ENCODE measurements at regions not wholly inside any gene's neighbourhood (a gene's known extent, or its start where the extent isn't known, plus 50 kb on each side); places are given as distances from the start of the nearest gene placed in this dataset.
"Not testable (repeated sequence)": the region's sequence is repeated elsewhere in the genome, so short reads cannot be mapped to it uniquely, and the experiment has no call there.

DNA sequence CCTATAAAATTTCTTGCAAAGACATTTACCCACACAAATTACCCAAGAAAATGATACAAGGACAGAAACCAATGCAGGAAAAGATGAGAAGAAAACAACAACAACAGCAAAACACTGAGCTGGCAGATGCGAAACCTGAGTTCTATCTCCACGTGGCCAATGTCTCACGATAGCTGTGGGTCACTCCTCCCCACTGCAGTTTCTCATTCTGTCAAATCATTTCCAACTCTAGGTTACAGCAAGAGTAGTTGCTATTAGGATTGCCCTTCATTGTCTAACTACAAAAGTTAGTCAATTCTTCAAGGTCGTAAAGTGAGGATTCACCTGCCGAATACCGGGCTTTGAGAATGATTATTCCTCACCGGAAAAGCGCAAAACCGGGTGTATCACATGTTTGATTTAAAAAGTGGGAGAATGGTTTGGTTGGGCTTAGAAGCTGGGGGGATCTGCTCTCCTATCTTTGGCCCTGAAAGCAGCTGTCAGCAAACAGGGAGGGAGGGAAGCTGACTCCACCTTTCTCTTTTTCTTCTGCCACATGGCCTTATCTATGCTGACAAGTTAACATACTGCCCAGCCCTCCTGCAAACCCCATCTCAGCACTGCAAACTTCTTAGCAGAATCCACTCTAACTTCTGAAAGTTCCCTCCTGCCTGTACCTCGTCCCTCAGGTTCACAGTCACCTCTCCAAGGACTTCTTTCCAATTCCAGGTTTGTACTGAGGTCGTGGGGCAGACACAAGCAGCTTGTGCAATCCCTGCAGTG is 473.0 kb downstream of the SOX11 start:
- Mint-ChIP-seq H3K4me1 (no peaks in the 10 kb centered on the region), H3K4me3 (no peak overlapping the region), H3K27me3 (no peaks in the 10 kb centered on the region), H3K36me3 (ENCODE audit: insufficient read depth) (no peaks in the 10 kb centered on the region), H3K27ac (ENCODE audit: low read depth) (no peak overlapping the region), H3K9me3 (peaks cover 18% of the 10 kb centered on the region)
- no peak for ATAC-seq (replicated peaks; ENCODE audit: extremely low read depth, poor library complexity, severe bottlenecking)
- DNase-seq (ENCODE audit: low spot score in 2 of 2), result no peak

DNA sequence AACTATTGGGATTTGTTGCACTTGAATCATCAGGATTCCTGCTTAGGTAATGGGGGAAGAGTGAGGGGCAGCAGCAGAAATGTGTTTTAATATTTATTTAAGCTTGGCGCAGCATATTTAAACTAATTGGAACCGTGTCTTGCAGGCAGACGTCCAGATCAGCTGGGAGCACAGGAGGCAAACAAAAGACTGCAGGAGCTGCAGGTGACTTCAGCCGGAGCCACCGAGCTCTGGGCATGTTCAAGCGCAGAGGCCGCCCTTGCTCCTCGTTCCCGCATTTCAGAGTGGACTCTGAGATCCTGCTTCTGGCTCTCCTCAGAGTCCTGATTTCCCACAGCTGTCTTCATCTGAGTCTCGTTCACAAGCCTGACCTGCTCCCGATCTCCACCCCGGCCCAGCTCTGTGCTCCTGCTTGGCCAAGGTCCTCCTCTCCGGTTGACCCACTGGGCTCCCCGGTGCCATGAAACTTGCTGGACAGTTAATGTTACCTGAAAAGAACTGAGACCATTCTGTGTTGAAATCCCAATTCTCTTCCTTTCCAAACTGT is 475.5 kb downstream of the SOX11 start:
- Mint-ChIP-seq H3K4me3 (no peak overlapping the region), H3K27ac (ENCODE audit: low read depth) (no peak overlapping the region), H3K27me3 (no peaks in the 10 kb centered on the region), H3K4me1 (no peaks in the 10 kb centered on the region), H3K36me3 (ENCODE audit: insufficient read depth) (no peaks in the 10 kb centered on the region), H3K9me3 (peaks cover 18% of the 10 kb centered on the region)
- DNase-seq (ENCODE audit: low spot score in 2 of 2) (no peak), ATAC-seq (replicated peaks; ENCODE audit: extremely low read depth, poor library complexity, severe bottlenecking) (no peak)

DNA sequence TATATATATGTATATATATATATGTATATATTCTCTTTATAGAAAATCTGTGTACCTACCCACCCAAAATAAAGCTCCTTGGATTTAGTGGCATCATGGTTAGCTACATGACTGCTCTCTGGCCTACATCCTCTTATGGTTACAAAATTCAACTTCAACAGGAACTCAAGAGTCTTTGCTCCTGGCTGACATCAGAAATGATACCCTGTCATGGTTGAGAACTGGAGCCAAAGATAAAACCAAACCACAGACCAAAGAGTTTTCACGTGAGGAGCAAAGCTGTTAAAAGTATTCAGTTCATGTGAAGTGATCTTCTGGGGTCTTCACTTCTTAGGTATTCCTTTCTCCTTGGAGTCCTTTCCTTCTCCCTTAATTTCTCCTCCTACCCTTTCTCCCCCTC is 476.3 kb downstream of the SOX11 start:
- H3K4me3 Mint-ChIP-seq, result no peak overlapping the region
- no peaks in the 10 kb centered on the region for H3K27me3 Mint-ChIP-seq
- H3K9me3 Mint-ChIP-seq, result peaks cover 18% of the 10 kb centered on the region
- no peaks in the 10 kb centered on the region for H3K4me1 Mint-ChIP-seq
- DNase-seq (ENCODE audit: low spot score in 2 of 2) (no peak), ATAC-seq (replicated peaks; ENCODE audit: extremely low read depth, poor library complexity, severe bottlenecking) (no peak)
- no peaks in the 10 kb centered on the region for H3K36me3 Mint-ChIP-seq (ENCODE audit: insufficient read depth)
- H3K27ac Mint-ChIP-seq (ENCODE audit: low read depth), result no peak overlapping the region

DNA sequence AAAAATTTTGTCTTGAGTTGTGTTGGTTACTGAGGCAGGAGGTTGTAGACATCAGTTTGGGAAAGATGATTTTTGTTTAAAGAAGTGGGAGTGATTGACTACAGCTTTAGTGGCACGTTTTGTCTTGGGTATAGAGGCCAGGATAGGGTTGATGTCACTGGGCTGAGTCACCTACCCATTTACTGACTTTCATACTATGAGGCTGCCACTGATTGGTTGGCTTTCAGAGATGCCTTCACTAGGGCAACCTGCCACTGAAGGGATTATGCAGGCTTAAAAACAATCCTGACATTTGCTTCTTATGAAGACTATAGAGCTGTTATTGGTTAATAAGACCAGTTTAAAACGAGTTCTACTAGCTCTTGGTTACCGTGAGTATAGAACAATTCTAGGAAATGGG is 479.1 kb downstream of the SOX11 start:
- ATAC-seq (replicated peaks; ENCODE audit: extremely low read depth, poor library complexity, severe bottlenecking) (no peak), DNase-seq (ENCODE audit: low spot score in 2 of 2) (no peak)
- Mint-ChIP-seq H3K27ac (ENCODE audit: low read depth) (no peak overlapping the region), H3K36me3 (ENCODE audit: insufficient read depth) (no peaks in the 10 kb centered on the region), H3K9me3 (peaks cover 10% of the 10 kb centered on the region), H3K27me3 (no peaks in the 10 kb centered on the region), H3K4me3 (no peak overlapping the region), H3K4me1 (no peaks in the 10 kb centered on the region)

DNA sequence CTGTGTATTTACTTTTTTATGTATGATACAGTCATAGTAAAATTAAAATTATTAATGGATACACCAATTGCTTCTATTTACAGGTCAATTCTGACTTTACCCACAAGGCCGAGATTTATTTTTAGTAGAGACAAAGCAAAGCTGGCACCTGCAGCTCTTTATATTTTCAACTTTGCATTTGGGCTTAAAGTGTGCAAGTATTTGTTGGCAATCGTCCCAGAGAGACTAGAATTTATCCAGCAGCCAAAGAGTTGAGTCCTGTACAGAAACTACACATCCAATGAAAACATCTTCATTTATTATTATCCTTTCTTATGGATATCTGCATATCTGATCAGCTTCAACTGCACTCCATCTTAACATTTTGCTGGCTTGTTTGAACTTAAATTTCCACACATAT is 485.6 kb downstream of the SOX11 start:
- ATAC-seq (replicated peaks; ENCODE audit: extremely low read depth, poor library complexity, severe bottlenecking) (no peak), DNase-seq (ENCODE audit: low spot score in 2 of 2) (no peak)
- H3K36me3 Mint-ChIP-seq (ENCODE audit: insufficient read depth), result no peaks in the 10 kb centered on the region
- H3K9me3 Mint-ChIP-seq, result peaks cover 7% of the 10 kb centered on the region
- no peak overlapping the region for H3K4me3 Mint-ChIP-seq
- H3K27me3 Mint-ChIP-seq, result no peaks in the 10 kb centered on the region
- no peaks in the 10 kb centered on the region for H3K4me1 Mint-ChIP-seq
- no peak overlapping the region for H3K27ac Mint-ChIP-seq (ENCODE audit: low read depth)

DNA sequence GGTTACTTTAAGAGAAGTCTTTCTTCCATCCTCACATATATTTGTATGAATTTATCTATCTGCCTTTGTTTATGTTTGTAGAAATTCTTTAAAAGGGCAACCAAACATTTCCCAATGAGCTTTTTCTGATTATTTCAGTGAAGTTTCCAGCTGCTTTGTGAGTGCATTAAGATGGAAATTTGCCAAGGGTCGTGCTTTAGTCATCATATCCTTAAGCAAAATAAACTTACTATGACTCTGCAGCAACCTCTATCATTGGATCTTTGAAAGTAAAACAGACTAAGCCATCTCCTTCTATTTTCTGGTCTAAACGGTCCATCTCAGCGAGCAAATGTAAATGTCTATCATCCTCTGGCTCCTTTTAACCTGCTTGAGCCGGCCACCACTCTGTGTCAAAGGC is 489.3 kb downstream of the SOX11 start:
- Mint-ChIP-seq H3K27ac (ENCODE audit: low read depth) (no peak overlapping the region), H3K9me3 (peaks cover 16% of the 10 kb centered on the region), H3K4me3 (no peak overlapping the region), H3K36me3 (ENCODE audit: insufficient read depth) (no peaks in the 10 kb centered on the region), H3K27me3 (no peaks in the 10 kb centered on the region), H3K4me1 (no peaks in the 10 kb centered on the region)
- ATAC-seq (replicated peaks; ENCODE audit: extremely low read depth, poor library complexity, severe bottlenecking), result no peak
- DNase-seq (ENCODE audit: low spot score in 2 of 2), result no peak

DNA sequence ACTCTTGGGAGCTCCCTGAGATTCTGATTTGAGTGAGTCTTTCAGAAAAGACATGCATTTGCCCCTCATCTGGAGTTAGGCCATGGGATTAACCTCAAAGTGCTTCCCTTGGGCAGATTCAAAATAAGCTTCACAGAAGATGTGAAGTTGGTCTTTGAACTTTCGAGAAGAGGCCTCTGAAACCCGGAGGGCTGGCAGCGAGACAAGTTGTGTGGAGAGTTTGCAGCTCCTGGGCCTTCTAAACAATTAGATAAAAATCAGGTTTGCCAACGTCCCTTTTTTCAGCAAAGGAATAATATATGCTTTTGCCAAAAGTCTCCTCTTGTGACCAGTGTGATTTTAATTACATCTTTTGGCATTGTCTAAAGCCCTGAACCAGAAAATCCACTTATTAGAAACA is 489.7 kb downstream of the SOX11 start:
- peaks cover 16% of the 10 kb centered on the region for H3K9me3 Mint-ChIP-seq
- ATAC-seq (replicated peaks; ENCODE audit: extremely low read depth, poor library complexity, severe bottlenecking) (no peak), DNase-seq (ENCODE audit: low spot score in 2 of 2) (no peak)
- no peak overlapping the region for H3K27ac Mint-ChIP-seq (ENCODE audit: low read depth)
- H3K36me3 Mint-ChIP-seq (ENCODE audit: insufficient read depth), result no peaks in the 10 kb centered on the region
- H3K4me3 Mint-ChIP-seq, result no peak overlapping the region
- H3K27me3 Mint-ChIP-seq, result no peaks in the 10 kb centered on the region
- H3K4me1 Mint-ChIP-seq, result no peaks in the 10 kb centered on the region

DNA sequence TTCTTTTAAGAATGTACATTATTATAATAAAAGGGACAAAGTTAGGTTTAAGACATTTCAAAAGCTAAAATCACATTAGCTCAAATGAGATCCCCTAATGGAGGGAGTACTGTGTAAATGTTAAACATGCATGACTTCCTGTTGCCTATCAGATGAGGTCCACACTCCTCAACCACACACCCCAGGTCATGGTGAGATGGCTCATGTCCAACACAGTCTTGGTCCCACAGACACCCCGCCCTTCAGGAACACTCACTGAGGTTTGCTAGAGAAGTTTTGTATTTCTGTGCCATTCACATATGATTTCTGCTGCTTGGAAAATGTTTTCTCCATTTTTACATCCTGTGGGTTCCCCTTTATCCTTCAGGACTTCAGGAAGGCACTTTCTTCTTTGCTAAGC is 491.0 kb downstream of the SOX11 start:
- Mint-ChIP-seq H3K4me3 (no peak overlapping the region), H3K27me3 (no peaks in the 10 kb centered on the region), H3K9me3 (peaks cover 16% of the 10 kb centered on the region), H3K36me3 (ENCODE audit: insufficient read depth) (no peaks in the 10 kb centered on the region), H3K4me1 (no peaks in the 10 kb centered on the region), H3K27ac (ENCODE audit: low read depth) (no peak overlapping the region)
- DNase-seq (ENCODE audit: low spot score in 2 of 2) (no peak), ATAC-seq (replicated peaks; ENCODE audit: extremely low read depth, poor library complexity, severe bottlenecking) (no peak)

DNA sequence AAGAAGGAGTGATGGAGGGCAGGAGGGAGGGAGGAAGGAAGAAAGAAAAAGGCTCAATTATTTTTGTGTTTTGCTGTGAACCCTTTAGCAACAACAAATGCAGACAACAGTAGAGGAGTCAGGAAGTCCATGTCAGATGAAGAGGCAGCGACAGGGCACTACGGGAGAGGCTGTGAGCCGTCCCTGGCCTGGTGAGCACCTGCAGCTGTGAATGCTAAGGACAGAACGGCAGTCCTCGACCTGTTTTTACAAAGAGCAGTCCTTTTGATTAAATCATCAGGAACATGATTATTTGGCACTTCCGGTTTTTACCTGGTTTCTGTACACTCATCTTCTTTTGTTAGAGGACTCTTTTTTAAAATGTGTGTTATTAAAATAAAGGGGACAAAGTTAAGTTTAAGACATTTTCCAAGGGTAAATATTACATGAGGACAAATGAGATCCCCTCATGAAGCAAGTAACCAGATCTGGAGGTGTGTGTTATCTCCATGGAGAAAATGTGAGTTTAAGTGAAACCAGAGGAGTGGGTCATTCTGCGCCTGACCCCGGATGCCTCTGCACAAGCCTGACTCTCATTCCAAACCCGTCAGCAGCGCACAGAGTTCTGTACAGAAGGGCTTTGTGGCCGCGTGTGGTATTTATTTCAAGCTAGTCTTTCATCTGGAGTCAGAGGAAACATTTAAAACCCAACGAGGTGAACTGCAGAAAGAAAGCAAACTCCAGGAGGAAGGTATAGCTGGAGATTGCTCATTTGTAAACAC is 492.5 kb downstream of the SOX11 start:
- no peak for ATAC-seq (replicated peaks; ENCODE audit: extremely low read depth, poor library complexity, severe bottlenecking)

DNA sequence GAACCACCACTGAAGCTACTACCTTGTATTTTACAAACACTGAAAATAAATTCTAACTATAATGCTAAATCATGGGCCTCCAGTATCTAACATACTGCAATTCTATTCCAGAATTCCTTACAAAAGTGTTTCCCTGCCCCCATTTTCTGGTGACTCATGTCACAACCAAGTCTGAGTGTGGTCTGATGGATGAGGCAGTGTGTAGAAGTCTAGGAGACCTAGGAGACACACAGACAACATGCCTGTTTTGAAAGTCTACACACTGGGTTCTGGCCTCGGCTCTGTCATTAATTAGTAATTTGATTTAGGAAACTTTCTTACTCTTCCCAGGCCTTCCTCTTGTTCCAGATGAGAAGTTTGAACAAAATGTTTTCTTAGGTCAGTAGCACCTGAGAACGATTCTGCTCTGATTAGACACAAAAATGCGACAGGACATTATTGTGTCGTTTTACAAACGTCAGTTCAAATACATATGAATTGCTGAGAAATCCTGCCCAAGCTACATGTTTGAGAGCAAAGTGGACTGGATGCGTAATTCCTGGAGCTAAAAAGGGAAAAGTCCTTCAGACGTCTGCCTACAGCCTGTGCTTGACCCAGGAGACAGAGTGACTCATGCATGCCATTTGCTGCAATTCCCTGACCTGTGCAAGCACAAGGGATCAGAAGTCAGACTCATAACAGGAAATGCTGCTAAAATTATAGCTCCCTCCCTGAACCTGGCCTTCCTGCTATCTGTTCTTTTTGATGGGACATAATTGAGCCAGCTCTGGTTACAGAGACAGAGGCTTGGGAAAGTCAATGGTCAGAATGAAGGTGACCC is 494.4 kb downstream of the SOX11 start:
- Mint-ChIP-seq H3K9me3 (peaks cover 32% of the 10 kb centered on the region), H3K36me3 (ENCODE audit: insufficient read depth) (no peaks in the 10 kb centered on the region), H3K27me3 (no peaks in the 10 kb centered on the region), H3K4me1 (no peaks in the 10 kb centered on the region), H3K27ac (ENCODE audit: low read depth) (no peak overlapping the region), H3K4me3 (no peak overlapping the region)
- DNase-seq (ENCODE audit: low spot score in 2 of 2) (no peak), ATAC-seq (replicated peaks; ENCODE audit: extremely low read depth, poor library complexity, severe bottlenecking) (no peak)

More for the DNA sequence above, 492.5 kb downstream of the SOX11 start:
- H3K9me3 Mint-ChIP-seq, result peaks cover 25% of the 10 kb centered on the region
- H3K27ac Mint-ChIP-seq (ENCODE audit: low read depth), result no peak overlapping the region
- DNase-seq (ENCODE audit: low spot score in 2 of 2), result no peak
- H3K36me3 Mint-ChIP-seq (ENCODE audit: insufficient read depth), result no peaks in the 10 kb centered on the region
- H3K4me3 Mint-ChIP-seq, result no peak overlapping the region
- H3K27me3 Mint-ChIP-seq, result no peaks in the 10 kb centered on the region
- no peaks in the 10 kb centered on the region for H3K4me1 Mint-ChIP-seq

DNA sequence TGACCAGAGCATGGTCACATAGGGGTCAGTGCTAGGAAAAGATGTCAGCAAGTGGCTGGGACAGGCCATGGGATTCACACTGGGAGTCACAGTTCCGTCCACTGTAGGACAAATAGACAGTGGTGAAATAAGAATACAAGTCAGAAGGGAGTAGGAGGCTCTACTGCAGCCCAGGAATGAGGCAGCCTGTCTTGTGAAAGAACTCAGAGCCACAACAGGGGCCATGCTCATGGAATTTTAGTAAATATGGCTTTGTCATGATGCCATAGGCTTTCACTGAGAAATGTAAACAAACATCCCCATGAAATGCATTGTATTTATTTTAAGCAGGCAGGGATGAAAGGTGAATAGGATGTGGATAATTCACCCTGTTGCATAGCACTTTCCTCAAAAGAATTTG is 504.3 kb downstream of the SOX11 start:
- ATAC-seq (replicated peaks; ENCODE audit: extremely low read depth, poor library complexity, severe bottlenecking) (no peak), DNase-seq (ENCODE audit: low spot score in 2 of 2) (no peak)
- Mint-ChIP-seq H3K4me3 (no peak overlapping the region), H3K9me3 (peaks cover 12% of the 10 kb centered on the region), H3K27me3 (no peaks in the 10 kb centered on the region), H3K4me1 (no peaks in the 10 kb centered on the region), H3K36me3 (ENCODE audit: insufficient read depth) (no peaks in the 10 kb centered on the region), H3K27ac (ENCODE audit: low read depth) (no peak overlapping the region)

DNA sequence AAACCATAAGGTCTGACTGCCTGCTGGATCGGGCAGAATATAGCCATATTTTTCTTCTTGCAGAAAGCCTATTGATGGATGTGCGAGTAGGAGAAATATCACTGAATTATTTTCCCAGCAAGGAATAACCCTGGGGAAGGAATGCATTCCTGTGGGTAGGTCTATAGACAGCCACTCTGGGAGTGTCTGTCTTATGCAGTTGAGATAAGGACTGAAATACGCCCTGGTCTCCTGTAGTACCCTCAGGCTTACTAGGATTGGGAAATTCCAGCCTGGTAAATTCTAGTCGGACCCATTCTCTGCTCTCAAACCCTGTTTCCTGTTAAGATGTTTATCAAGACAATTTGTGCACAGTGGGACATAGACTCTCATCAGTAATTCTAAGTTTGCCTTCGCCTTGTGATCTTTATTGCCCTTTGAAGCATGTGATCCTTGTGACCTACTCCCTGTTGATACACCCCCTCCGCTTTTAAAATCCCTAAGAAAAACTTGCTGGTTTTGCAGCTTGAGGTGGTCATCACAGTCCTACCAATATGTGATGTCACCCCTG is 506.3 kb downstream of the SOX11 start:
- ATAC-seq (replicated peaks; ENCODE audit: extremely low read depth, poor library complexity, severe bottlenecking); H3K27me3 Mint-ChIP-seq; H3K36me3 Mint-ChIP-seq (ENCODE audit: insufficient read depth); DNase-seq (ENCODE audit: low spot score in 2 of 2); H3K4me1 Mint-ChIP-seq; H3K4me3 Mint-ChIP-seq; H3K27ac Mint-ChIP-seq (ENCODE audit: low read depth): not testable (repeated sequence)
- peaks cover 13% of the 10 kb centered on the region for H3K9me3 Mint-ChIP-seq

Measured in central memory CD8-positive, alpha-beta T cell (primary cell).